ENCODE measurements at regions not wholly inside any gene's neighbourhood (a gene's known extent, or its start where the extent isn't known, plus 50 kb on each side); places are given as distances from the start of the nearest gene placed in this dataset.

GRCh38 chr4:184534511-184535391 is 60.4 kb upstream of the IRF2 start:
- TF ChIP-seq, protein P1, sequence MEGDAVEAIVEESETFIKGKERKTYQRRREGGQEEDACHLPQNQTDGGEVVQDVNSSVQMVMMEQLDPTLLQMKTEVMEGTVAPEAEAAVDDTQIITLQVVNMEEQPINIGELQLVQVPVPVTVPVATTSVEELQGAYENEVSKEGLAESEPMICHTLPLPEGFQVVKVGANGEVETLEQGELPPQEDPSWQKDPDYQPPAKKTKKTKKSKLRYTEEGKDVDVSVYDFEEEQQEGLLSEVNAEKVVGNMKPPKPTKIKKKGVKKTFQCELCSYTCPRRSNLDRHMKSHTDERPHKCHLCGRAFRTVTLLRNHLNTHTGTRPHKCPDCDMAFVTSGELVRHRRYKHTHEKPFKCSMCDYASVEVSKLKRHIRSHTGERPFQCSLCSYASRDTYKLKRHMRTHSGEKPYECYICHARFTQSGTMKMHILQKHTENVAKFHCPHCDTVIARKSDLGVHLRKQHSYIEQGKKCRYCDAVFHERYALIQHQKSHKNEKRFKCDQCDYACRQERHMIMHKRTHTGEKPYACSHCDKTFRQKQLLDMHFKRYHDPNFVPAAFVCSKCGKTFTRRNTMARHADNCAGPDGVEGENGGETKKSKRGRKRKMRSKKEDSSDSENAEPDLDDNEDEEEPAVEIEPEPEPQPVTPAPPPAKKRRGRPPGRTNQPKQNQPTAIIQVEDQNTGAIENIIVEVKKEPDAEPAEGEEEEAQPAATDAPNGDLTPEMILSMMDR (IDR thresholded peaks at IDR 0.05; ENCODE audit: poor library complexity, severe bottlenecking), result no peak
- no peak for TF ChIP-seq POLR2AphosphoS5 (IDR thresholded peaks at IDR 0.05)
- TF ChIP-seq EP300 (conservative IDR thresholded peaks at IDR 0.05; ENCODE audit: poor library complexity, severe bottlenecking), result no peak
- no peak for TF ChIP-seq RAD21 (conservative IDR thresholded peaks at IDR 0.05)
- TF ChIP-seq EZH2 (IDR thresholded peaks at IDR 0.05; ENCODE audit: borderline replicate concordance, insufficient read depth, low read length, poor library complexity, severe bottlenecking), result no peak
- TF ChIP-seq SMC3 (conservative IDR thresholded peaks at IDR 0.05; ENCODE audit: poor library complexity), result no peak
- no peak for TF ChIP-seq REST (IDR thresholded peaks at IDR 0.05; ENCODE audit: borderline replicate concordance)
- TF ChIP-seq TAF1 (IDR thresholded peaks at IDR 0.05; ENCODE audit: low read depth), result no peak
- no peak for TF ChIP-seq MXI1 (conservative IDR thresholded peaks at IDR 0.05; ENCODE audit: poor library complexity, severe bottlenecking)

All from neural cell (in vitro differentiated cells).